ENCODE measurements at regions not wholly inside any gene's neighbourhood (a gene's known extent, or its start where the extent isn't known, plus 50 kb on each side); places are given as distances from the start of the nearest gene placed in this dataset.

DNA sequence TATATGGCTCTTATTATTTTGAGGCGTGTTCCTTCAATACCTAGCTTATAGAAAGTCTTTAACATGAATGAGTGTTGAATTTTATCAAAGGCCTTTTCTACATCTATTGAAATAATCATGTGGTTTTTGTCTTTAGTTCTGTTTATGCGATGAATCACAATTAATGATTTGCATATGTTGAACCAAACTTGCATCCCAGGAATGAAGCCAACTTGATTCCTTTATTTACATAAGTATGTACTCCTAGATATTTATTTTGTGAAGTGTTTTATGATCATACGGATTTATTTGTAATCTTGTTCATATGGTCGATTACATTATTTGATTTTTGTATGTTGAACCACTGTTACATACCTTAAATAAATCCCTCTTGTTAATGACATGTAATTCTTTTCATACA is 244.3 kb upstream of the KCND2 start:
- Histone ChIP-seq H3K4me3 (no peak overlapping the region), H3K27ac (no peak overlapping the region), H3K9me3 (no peaks in the 10 kb centered on the region), H3K27me3 (no peaks in the 10 kb centered on the region), H3K36me3 (no peaks in the 10 kb centered on the region), H3K4me1 (no peaks in the 10 kb centered on the region)
- intact Hi-C loops (cut with DNase I; ENCODE audit: low total_unique reads), result no loop called here
- TF ChIP-seq POLR2AphosphoS5 (IDR thresholded peaks at IDR 0.05) (no peak), POLR2A (IDR thresholded peaks at IDR 0.05) (no peak)
- no peak for DNase-seq (ENCODE audit: low spot score in 2 of 2)

GRCh38 chr7:120030876-120031275 is 242.1 kb upstream of the KCND2 start:
- no peaks in the 10 kb centered on the region for H3K9me3 ChIP-seq
- H3K27me3 ChIP-seq, result no peaks in the 10 kb centered on the region
- H3K27ac ChIP-seq, result no peak overlapping the region
- intact Hi-C loops (cut with DNase I; ENCODE audit: low total_unique reads), result no loop called here
- DNase-seq (ENCODE audit: low spot score in 2 of 2), result no peak
- no peak overlapping the region for H3K4me3 ChIP-seq
- no peaks in the 10 kb centered on the region for H3K36me3 ChIP-seq
- no peaks in the 10 kb centered on the region for H3K4me1 ChIP-seq
- TF ChIP-seq POLR2AphosphoS5 (IDR thresholded peaks at IDR 0.05) (no peak), CTCF (IDR thresholded peaks at IDR 0.05) (no peak), POLR2A (IDR thresholded peaks at IDR 0.05) (no peak)

- Histone ChIP-seq H3K36me3 (no peaks in the 10 kb centered on the region), H3K4me1 (no peaks in the 10 kb centered on the region), H3K27me3 (no peaks in the 10 kb centered on the region), H3K27ac (no peak overlapping the region), H3K4me3 (no peak overlapping the region), H3K9me3 (no peaks in the 10 kb centered on the region)
- TF ChIP-seq POLR2A (IDR thresholded peaks at IDR 0.05) (no peak), POLR2AphosphoS5 (IDR thresholded peaks at IDR 0.05) (no peak), CTCF (IDR thresholded peaks at IDR 0.05) (no peak)
- intact Hi-C loops (cut with DNase I; ENCODE audit: low total_unique reads), result no loop called here
- DNase-seq (ENCODE audit: low spot score in 2 of 2), result no peak
Observed at GRCh38 chr7:120033114-120033513, 239.9 kb upstream of the KCND2 start.

GRCh38 chr7:120039138-120039537 is 233.8 kb upstream of the KCND2 start:
- Histone ChIP-seq H3K4me1 (no peaks in the 10 kb centered on the region), H3K27me3 (no peaks in the 10 kb centered on the region), H3K4me3 (no peak overlapping the region), H3K27ac (no peak overlapping the region), H3K9me3 (peaks cover 0 to 4% of the 10 kb centered on the region in 2 donors), H3K36me3 (no peaks in the 10 kb centered on the region)
- intact Hi-C loops (cut with DNase I; ENCODE audit: low total_unique reads), result no loop called here
- TF ChIP-seq CTCF (IDR thresholded peaks at IDR 0.05) (no peak), POLR2A (IDR thresholded peaks at IDR 0.05) (no peak), POLR2AphosphoS5 (IDR thresholded peaks at IDR 0.05) (no peak)
- no peak for DNase-seq (ENCODE audit: low spot score in 2 of 2)

- DNase-seq (ENCODE audit: low spot score in 2 of 2), result no peak
- intact Hi-C loops (cut with DNase I; ENCODE audit: low total_unique reads), result no loop called here
- Histone ChIP-seq H3K27me3 (no peaks in the 10 kb centered on the region), H3K27ac (no peak overlapping the region), H3K36me3 (no peaks in the 10 kb centered on the region), H3K9me3 (peaks cover 0 to 4% of the 10 kb centered on the region in 2 donors), H3K4me3 (no peak overlapping the region), H3K4me1 (no peaks in the 10 kb centered on the region)
- no peak for TF ChIP-seq CTCF (IDR thresholded peaks at IDR 0.05)
Observed at GRCh38 chr7:120041798-120042197, 231.2 kb upstream of the KCND2 start.

GRCh38 chr7:120043250-120043649 is 229.7 kb upstream of the KCND2 start:
- peaks cover 0 to 4% of the 10 kb centered on the region in 2 donors for H3K9me3 ChIP-seq
- no peaks in the 10 kb centered on the region for H3K4me1 ChIP-seq
- no peaks in the 10 kb centered on the region for H3K27me3 ChIP-seq
- intact Hi-C loops (cut with DNase I; ENCODE audit: low total_unique reads), result no loop called here
- DNase-seq (ENCODE audit: low spot score in 2 of 2), result no peak
- TF ChIP-seq POLR2A (IDR thresholded peaks at IDR 0.05) (no peak), CTCF (IDR thresholded peaks at IDR 0.05) (no peak), POLR2AphosphoS5 (IDR thresholded peaks at IDR 0.05) (no peak)
- no peaks in the 10 kb centered on the region for H3K36me3 ChIP-seq
- H3K27ac ChIP-seq, result no peak overlapping the region
- no peak overlapping the region for H3K4me3 ChIP-seq

Data from breast epithelium (tissue), 4 donors.